ENCODE measurements at regions not wholly inside any gene's neighbourhood (a gene's known extent, or its start where the extent isn't known, plus 50 kb on each side); places are given as distances from the start of the nearest gene placed in this dataset.

GRCh38 chr15:58332676-58333400 lies 99.0 kb upstream of the LIPC start:
- no peak for TF ChIP-seq CTCF (IDR thresholded peaks at IDR 0.05; ENCODE audit: borderline replicate concordance, control extremely low read depth, extremely low read depth, insufficient read depth, missing control alignments)
- no peak for DNase-seq (ENCODE audit: low spot score)
- in situ Hi-C loops (cut with MboI; ENCODE audit: low sequenced_read_pairs, unreplicated experiment): no loop called here

GRCh38 chr15:58334803-58335202 lies 97.0 kb upstream of the LIPC start:
- DNase-seq (ENCODE audit: low spot score): no peak
- TF ChIP-seq CTCF (IDR thresholded peaks at IDR 0.05; ENCODE audit: borderline replicate concordance, control extremely low read depth, extremely low read depth, insufficient read depth, missing control alignments): no peak
- in situ Hi-C loops (cut with MboI; ENCODE audit: low sequenced_read_pairs, unreplicated experiment): no loop called here

GRCh38 chr15:58336161-58336560 lies 95.6 kb upstream of the LIPC start:
- in situ Hi-C loops (cut with MboI; ENCODE audit: low sequenced_read_pairs, unreplicated experiment): no loop called here
- no peak for TF ChIP-seq CTCF (IDR thresholded peaks at IDR 0.05; ENCODE audit: borderline replicate concordance, control extremely low read depth, extremely low read depth, insufficient read depth, missing control alignments)
- DNase-seq (ENCODE audit: low spot score): no peak

GRCh38 chr15:58340176-58340575 lies 91.6 kb upstream of the LIPC start:
- in situ Hi-C loops (cut with MboI; ENCODE audit: low sequenced_read_pairs, unreplicated experiment): no loop called here
- peak; percentile 5 for TF ChIP-seq CTCF (IDR thresholded peaks at IDR 0.05; ENCODE audit: borderline replicate concordance, control extremely low read depth, extremely low read depth, insufficient read depth, missing control alignments)
- DNase-seq (ENCODE audit: low spot score): no peak

- no peak for DNase-seq (ENCODE audit: low spot score)
- no peak for TF ChIP-seq CTCF (IDR thresholded peaks at IDR 0.05; ENCODE audit: borderline replicate concordance, control extremely low read depth, extremely low read depth, insufficient read depth, missing control alignments)
- in situ Hi-C loops (cut with MboI; ENCODE audit: low sequenced_read_pairs, unreplicated experiment): no loop called here
Measured at GRCh38 chr15:58342508-58342907, 89.3 kb upstream of the LIPC start.

GRCh38 chr15:58344213-58345070 lies 87.3 kb upstream of the LIPC start:
- no peak for TF ChIP-seq CTCF (IDR thresholded peaks at IDR 0.05; ENCODE audit: borderline replicate concordance, control extremely low read depth, extremely low read depth, insufficient read depth, missing control alignments)
- in situ Hi-C loops (cut with MboI; ENCODE audit: low sequenced_read_pairs, unreplicated experiment): no loop called here
- no peak for DNase-seq (ENCODE audit: low spot score)
